GM12878 (cell line): ENCODE measurements at regions not wholly inside any gene's neighbourhood (a gene's known extent, or its start where the extent isn't known, plus 50 kb on each side); places are given as distances from the start of the nearest gene placed in this dataset.

Experiments used
- ATAC-seq: fragments of 200-7000 bp; cut with Tn5 transposase; 3 replicates; pipeline ENCODE4 v1.9.1; 2020; ENCODE audit warnings: mild to moderate bottlenecking, moderate library complexity
- BruUV-seq: library from RNA; stranded (reverse); fragments of 400-500 nt; replicated peaks from 2 replicates; lab custom pipeline; 2021; lab: Mats Ljungman, UMichigan
- CTCF ChIA-PET: fragments of 300-600 bp; sonication (Branson Sonifier 250); formaldehyde crosslinking; extraction: SDS; loops from one replicate; lab custom pipeline; 2021; ENCODE audit warnings: inconsistent platforms; lab: Yijun Ruan, JAX
- POLR2A ChIA-PET: fragments of 350-600 bp; formaldehyde crosslinking; extraction: SDS; loops from one replicate; lab custom pipeline; 2021; ENCODE audit warnings: inconsistent platforms; lab: Charles Lee
- RAD21 ChIA-PET: fragments of 300-600 bp; sonication (Branson Sonifier 250); formaldehyde crosslinking; loops from one replicate; lab custom pipeline; 2023; ENCODE audit warnings: antibody characterized with exemption; ENCODE audit not compliant: unreplicated experiment; lab: Charles Lee
- SMC1A ChIA-PET: fragments of 300-600 bp; sonication (Branson Sonifier 250); formaldehyde crosslinking; loops from one replicate; lab custom pipeline; 2023; ENCODE audit not compliant: unreplicated experiment, uncharacterized antibody; lab: Charles Lee
- DNase-seq: peaks from one replicate; pipeline ENCODE4 v3.0.0-alpha.2; 2011; ENCODE audit warnings: low read depth, low spot score
- FAIRE-seq: peaks from 3 replicates; lab custom pipeline; 2011; peaks lifted over from hg19 to GRCh38; lab: Jason Lieb, UNC
- H2AFZ ChIP-seq: 2 replicates; pipeline ENCODE4 v1.6.0; 2011; ENCODE audit warnings: low read depth, low read length, control low read depth; ENCODE audit not compliant: control insufficient read depth
- H3K27ac ChIP-seq: 2 replicates; pipeline ENCODE4 v1.5.1; 2011; ENCODE audit warnings: control low read depth; ENCODE audit not compliant: control insufficient read depth, insufficient read depth
- H3K27me3 ChIP-seq, 2 experiments: replicated peaks in 1 of 2; 2 replicates each; pipeline versions ENCODE4 v1.6.0 to v1.6.1; 2011; ENCODE audit warnings: low read length in 1 of 2; ENCODE audit not compliant: control insufficient read depth in 2 of 2, insufficient read depth in 2 of 2
- H3K36me3 ChIP-seq, 2 experiments: 2 replicates each; pipeline ENCODE4 v1.5.1; 2011; ENCODE audit warnings: low read length in 1 of 2; ENCODE audit not compliant: control insufficient read depth in 2 of 2, insufficient read depth in 2 of 2
- H3K4me1 ChIP-seq: 2 replicates; pipeline ENCODE4 v1.6.1; 2011; ENCODE audit warnings: mild to moderate bottlenecking, low read length, moderate library complexity, mixed read lengths; ENCODE audit not compliant: control insufficient read depth, insufficient read depth
- H3K4me2 ChIP-seq: 2 replicates; pipeline ENCODE4 v1.6.0; 2011; ENCODE audit warnings: control low read depth; ENCODE audit not compliant: control insufficient read depth, insufficient read depth
- H3K4me3 ChIP-seq: fragments of 200-600 bp; sonication (generic); 2 replicates; pipeline ENCODE4 v1.5.1; 2016
- H3K79me2 ChIP-seq: 2 replicates; pipeline ENCODE4 v1.6.0; 2011; ENCODE audit warnings: low read length; ENCODE audit not compliant: control insufficient read depth, insufficient read depth
- H3K9ac ChIP-seq: 2 replicates; pipeline ENCODE4 v1.8.0; 2011; ENCODE audit warnings: low read length, control low read depth, mixed read lengths; ENCODE audit not compliant: control insufficient read depth, insufficient read depth
- H3K9me3 ChIP-seq: replicated peaks from 3 replicates; pipeline ENCODE4 v1.5.1; 2011; ENCODE audit warnings: mild to moderate bottlenecking, low read length; ENCODE audit not compliant: control insufficient read depth, insufficient read depth
- H4K20me1 ChIP-seq: 2 replicates; pipeline ENCODE4 v1.6.0; 2011; ENCODE audit not compliant: control insufficient read depth, insufficient read depth
- BHLHE40 ChIP-seq, 2 experiments: fragments of 450-650 bp in 1 of 2; IDR thresholded peaks; 2 replicates each; pipeline ENCODE4 v1.6.1; 2011 to 2017; ENCODE audit warnings: low read depth in 2 of 2, borderline replicate concordance in 1 of 2, improper control_type of control experiment in 1 of 2, low read length in 1 of 2, mild to moderate bottlenecking in 1 of 2
- HCFC1 ChIP-seq: fragments of 150-350 bp; IDR thresholded peaks from 2 replicates; pipeline ENCODE4 v1.6.1; 2014; ENCODE audit warnings: low read length
- NR2C2 ChIP-seq: IDR thresholded peaks from 2 replicates; pipeline ENCODE4 v1.6.1; 2011; ENCODE audit warnings: borderline replicate concordance, low read depth; ENCODE audit not compliant: control insufficient read depth, insufficient read length
- RUNX3 ChIP-seq: IDR thresholded peaks from 2 replicates; pipeline ENCODE4 v1.6.1; 2012; ENCODE audit warnings: low read length, inconsistent platforms
- ZNF274 ChIP-seq: IDR thresholded peaks from one replicate; pipeline ENCODE4 v1.8.0; 2011; ENCODE audit not compliant: insufficient read length, insufficient read depth
- WGBS: methylation state at CpG from one replicate; pipeline ENCODE4 v1.1.6; 2016; ENCODE audit warnings: low lambda C conversion rate; ENCODE audit not compliant: insufficient replicate concordance, insufficient coverage; ENCODE audit errors: missing lambda C conversion rate; 5-methylcytosine and 5-hydroxymethylcytosine counted together
- in situ Hi-C: fragments of 300-500 bp; cut with MboI; formaldehyde crosslinking; loops from 9 replicates; pipeline ENCODE4 v1.14.3; 2018; ENCODE audit warnings: mixed read lengths
- intact Hi-C: fragments of 100-400 bp; cut with micrococcal nuclease; formaldehyde crosslinking; loops from one replicate; pipeline ENCODE4 v1.14.2; 2022; ENCODE audit not compliant: unreplicated experiment
- TF ChIP-seq, protein P1 (sequence below): IDR thresholded peaks from 2 replicates; pipeline ENCODE4 v1.6.1; 2011; ENCODE audit warnings: borderline replicate concordance, low read depth, mild to moderate bottlenecking, moderate library complexity, low read length; ENCODE audit not compliant: insufficient read depth, poor library complexity, severe bottlenecking
- TF ChIP-seq, protein P2 (sequence below): fragments of 150-350 bp; IDR thresholded peaks from 2 replicates; pipeline ENCODE4 v1.6.1; 2016; ENCODE audit warnings: low read depth, low read length
- TF ChIP-seq, protein P3 (sequence below): IDR thresholded peaks from 2 replicates; pipeline ENCODE4 v1.6.1; 2012; ENCODE audit warnings: mild to moderate bottlenecking, low read depth, low read length

DNA sequence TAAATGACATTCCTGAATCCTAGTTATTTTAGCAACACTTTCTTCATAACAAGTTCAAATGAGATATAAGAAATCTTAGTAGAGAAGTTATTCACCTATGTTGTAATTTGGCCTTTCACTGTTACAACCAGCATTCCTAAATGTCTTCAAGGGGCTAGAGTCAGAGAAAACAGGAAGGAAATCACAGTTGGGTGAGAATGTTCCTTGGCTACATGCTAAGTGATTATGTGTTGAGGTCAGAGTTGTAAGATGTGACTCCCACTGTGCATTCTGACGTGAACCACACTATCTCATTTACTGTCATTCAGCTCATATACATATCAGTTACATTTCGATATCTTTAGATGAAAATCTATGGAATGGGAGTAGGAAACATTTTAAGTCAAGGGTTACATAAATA lies 51.0 kb upstream of the MLIP start:
- Histone ChIP-seq H3K9me3 (no peaks in the 10 kb centered on the region), H3K27ac (no peak overlapping the region), H3K4me1 (no peaks in the 10 kb centered on the region), H4K20me1 (no peaks in the 10 kb centered on the region)
- CTCF ChIA-PET: no interaction called here
- TF ChIP-seq, protein P1, sequence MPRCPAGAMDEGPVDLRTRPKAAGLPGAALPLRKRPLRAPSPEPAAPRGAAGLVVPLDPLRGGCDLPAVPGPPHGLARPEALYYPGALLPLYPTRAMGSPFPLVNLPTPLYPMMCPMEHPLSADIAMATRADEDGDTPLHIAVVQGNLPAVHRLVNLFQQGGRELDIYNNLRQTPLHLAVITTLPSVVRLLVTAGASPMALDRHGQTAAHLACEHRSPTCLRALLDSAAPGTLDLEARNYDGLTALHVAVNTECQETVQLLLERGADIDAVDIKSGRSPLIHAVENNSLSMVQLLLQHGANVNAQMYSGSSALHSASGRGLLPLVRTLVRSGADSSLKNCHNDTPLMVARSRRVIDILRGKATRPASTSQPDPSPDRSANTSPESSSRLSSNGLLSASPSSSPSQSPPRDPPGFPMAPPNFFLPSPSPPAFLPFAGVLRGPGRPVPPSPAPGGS: no peak
- TF ChIP-seq, protein P2, sequence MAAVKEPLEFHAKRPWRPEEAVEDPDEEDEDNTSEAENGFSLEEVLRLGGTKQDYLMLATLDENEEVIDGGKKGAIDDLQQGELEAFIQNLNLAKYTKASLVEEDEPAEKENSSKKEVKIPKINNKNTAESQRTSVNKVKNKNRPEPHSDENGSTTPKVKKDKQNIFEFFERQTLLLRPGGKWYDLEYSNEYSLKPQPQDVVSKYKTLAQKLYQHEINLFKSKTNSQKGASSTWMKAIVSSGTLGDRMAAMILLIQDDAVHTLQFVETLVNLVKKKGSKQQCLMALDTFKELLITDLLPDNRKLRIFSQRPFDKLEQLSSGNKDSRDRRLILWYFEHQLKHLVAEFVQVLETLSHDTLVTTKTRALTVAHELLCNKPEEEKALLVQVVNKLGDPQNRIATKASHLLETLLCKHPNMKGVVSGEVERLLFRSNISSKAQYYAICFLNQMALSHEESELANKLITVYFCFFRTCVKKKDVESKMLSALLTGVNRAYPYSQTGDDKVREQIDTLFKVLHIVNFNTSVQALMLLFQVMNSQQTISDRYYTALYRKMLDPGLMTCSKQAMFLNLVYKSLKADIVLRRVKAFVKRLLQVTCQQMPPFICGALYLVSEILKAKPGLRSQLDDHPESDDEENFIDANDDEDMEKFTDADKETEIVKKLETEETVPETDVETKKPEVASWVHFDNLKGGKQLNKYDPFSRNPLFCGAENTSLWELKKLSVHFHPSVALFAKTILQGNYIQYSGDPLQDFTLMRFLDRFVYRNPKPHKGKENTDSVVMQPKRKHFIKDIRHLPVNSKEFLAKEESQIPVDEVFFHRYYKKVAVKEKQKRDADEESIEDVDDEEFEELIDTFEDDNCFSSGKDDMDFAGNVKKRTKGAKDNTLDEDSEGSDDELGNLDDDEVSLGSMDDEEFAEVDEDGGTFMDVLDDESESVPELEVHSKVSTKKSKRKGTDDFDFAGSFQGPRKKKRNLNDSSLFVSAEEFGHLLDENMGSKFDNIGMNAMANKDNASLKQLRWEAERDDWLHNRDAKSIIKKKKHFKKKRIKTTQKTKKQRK: no peak
- TF ChIP-seq BHLHE40 (IDR thresholded peaks at IDR 0.05; ENCODE audit: borderline replicate concordance in 1 of 2, low read depth in 2 of 2, low read length in 1 of 2) (no peak), HCFC1 (no peak), ZNF274 (no peak), NR2C2 (no peak), RUNX3 (no peak)
- TF ChIP-seq, protein P3, sequence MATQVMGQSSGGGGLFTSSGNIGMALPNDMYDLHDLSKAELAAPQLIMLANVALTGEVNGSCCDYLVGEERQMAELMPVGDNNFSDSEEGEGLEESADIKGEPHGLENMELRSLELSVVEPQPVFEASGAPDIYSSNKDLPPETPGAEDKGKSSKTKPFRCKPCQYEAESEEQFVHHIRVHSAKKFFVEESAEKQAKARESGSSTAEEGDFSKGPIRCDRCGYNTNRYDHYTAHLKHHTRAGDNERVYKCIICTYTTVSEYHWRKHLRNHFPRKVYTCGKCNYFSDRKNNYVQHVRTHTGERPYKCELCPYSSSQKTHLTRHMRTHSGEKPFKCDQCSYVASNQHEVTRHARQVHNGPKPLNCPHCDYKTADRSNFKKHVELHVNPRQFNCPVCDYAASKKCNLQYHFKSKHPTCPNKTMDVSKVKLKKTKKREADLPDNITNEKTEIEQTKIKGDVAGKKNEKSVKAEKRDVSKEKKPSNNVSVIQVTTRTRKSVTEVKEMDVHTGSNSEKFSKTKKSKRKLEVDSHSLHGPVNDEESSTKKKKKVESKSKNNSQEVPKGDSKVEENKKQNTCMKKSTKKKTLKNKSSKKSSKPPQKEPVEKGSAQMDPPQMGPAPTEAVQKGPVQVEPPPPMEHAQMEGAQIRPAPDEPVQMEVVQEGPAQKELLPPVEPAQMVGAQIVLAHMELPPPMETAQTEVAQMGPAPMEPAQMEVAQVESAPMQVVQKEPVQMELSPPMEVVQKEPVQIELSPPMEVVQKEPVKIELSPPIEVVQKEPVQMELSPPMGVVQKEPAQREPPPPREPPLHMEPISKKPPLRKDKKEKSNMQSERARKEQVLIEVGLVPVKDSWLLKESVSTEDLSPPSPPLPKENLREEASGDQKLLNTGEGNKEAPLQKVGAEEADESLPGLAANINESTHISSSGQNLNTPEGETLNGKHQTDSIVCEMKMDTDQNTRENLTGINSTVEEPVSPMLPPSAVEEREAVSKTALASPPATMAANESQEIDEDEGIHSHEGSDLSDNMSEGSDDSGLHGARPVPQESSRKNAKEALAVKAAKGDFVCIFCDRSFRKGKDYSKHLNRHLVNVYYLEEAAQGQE: no peak
- TF ChIP-seq, all 136 proteins: peak for 0
- ChIA-PET POLR2A (no interaction called here), SMC1A (no interaction called here), RAD21 (no interaction called here)
- H2AFZ ChIP-seq: no peak overlapping the region
- no peak for ATAC-seq
- H3K36me3 ChIP-seq: no peaks in the 10 kb centered on the region
- no peak overlapping the region for H3K9ac ChIP-seq
- H3K4me3 ChIP-seq: no peak overlapping the region
- H3K4me2 ChIP-seq: no peak overlapping the region
- intact Hi-C loops: no loop called here
- FAIRE-seq: no peak
- 8% methylated on average over 2 of the region's 2 CpGs for WGBS
- no peak for DNase-seq
- no peaks in the 10 kb centered on the region for H3K79me2 ChIP-seq
- H3K27me3 ChIP-seq: no peaks in the 10 kb centered on the region
- in situ Hi-C loops: no loop called here
- no TSS peak for BruUV-seq
